ENCODE measurements at regions not wholly inside any gene's neighbourhood (a gene's known extent, or its start where the extent isn't known, plus 50 kb on each side); places are given as distances from the start of the nearest gene placed in this dataset.

GRCh38 chr1:78227705-78228635 lies 182.2 kb downstream of the GIPC2 start:
- TF ChIP-seq, protein P1, sequence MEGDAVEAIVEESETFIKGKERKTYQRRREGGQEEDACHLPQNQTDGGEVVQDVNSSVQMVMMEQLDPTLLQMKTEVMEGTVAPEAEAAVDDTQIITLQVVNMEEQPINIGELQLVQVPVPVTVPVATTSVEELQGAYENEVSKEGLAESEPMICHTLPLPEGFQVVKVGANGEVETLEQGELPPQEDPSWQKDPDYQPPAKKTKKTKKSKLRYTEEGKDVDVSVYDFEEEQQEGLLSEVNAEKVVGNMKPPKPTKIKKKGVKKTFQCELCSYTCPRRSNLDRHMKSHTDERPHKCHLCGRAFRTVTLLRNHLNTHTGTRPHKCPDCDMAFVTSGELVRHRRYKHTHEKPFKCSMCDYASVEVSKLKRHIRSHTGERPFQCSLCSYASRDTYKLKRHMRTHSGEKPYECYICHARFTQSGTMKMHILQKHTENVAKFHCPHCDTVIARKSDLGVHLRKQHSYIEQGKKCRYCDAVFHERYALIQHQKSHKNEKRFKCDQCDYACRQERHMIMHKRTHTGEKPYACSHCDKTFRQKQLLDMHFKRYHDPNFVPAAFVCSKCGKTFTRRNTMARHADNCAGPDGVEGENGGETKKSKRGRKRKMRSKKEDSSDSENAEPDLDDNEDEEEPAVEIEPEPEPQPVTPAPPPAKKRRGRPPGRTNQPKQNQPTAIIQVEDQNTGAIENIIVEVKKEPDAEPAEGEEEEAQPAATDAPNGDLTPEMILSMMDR (IDR thresholded peaks at IDR 0.05) = no peak
- no peak for TF ChIP-seq EZH2 (IDR thresholded peaks at IDR 0.05; ENCODE audit: borderline replicate concordance, insufficient read depth, low read depth, low read length, poor library complexity, severe bottlenecking)

Measured in B cell (primary cell).